ENCODE measurements at regions not wholly inside any gene's neighbourhood (a gene's known extent, or its start where the extent isn't known, plus 50 kb on each side); places are given as distances from the start of the nearest gene placed in this dataset.

GRCh38 chr14:57087841-57088240, 180.9 kb downstream of the EXOC5 start:
- no peak for TF ChIP-seq CTCF (IDR thresholded peaks at IDR 0.05 in 4 of 5, conservative IDR thresholded peaks at IDR 0.05 in 1 of 5)
- no peak for TF ChIP-seq POLR2A (IDR thresholded peaks at IDR 0.05)

Measured in gastrocnemius medialis (tissue), 4 donors.